IPS-18c (cell line): ENCODE measurements at regions not wholly inside any gene's neighbourhood (a gene's known extent, or its start where the extent isn't known, plus 50 kb on each side); places are given as distances from the start of the nearest gene placed in this dataset.

Source experiments
- H3K4me3 ChIP-seq: 2 replicates; pipeline ENCODE4 v1.7.0; 2013; ENCODE audit warnings: low read depth, mild to moderate bottlenecking, low read length, moderate library complexity; ENCODE audit not compliant: insufficient read depth
- H3K9me3 ChIP-seq: one replicate; pipeline ENCODE4 v1.6.1; 2013; ENCODE audit warnings: mild to moderate bottlenecking, low read length, moderate library complexity; ENCODE audit not compliant: control insufficient read depth, insufficient read depth

- H3K9me3 ChIP-seq: no peaks in the 10 kb centered on the region
- H3K4me3 ChIP-seq: no peak overlapping the region
Measured at GRCh38 chr15:66891776-66892175, 173.6 kb upstream of the SMAD3 start.

GRCh38 chr15:66893294-66893693, 172.1 kb upstream of the SMAD3 start:
- no peaks in the 10 kb centered on the region for H3K9me3 ChIP-seq
- H3K4me3 ChIP-seq: no peak overlapping the region

GRCh38 chr15:66894363-66894762, 171.0 kb upstream of the SMAD3 start:
- no peak overlapping the region for H3K4me3 ChIP-seq
- H3K9me3 ChIP-seq: no peaks in the 10 kb centered on the region

DNA sequence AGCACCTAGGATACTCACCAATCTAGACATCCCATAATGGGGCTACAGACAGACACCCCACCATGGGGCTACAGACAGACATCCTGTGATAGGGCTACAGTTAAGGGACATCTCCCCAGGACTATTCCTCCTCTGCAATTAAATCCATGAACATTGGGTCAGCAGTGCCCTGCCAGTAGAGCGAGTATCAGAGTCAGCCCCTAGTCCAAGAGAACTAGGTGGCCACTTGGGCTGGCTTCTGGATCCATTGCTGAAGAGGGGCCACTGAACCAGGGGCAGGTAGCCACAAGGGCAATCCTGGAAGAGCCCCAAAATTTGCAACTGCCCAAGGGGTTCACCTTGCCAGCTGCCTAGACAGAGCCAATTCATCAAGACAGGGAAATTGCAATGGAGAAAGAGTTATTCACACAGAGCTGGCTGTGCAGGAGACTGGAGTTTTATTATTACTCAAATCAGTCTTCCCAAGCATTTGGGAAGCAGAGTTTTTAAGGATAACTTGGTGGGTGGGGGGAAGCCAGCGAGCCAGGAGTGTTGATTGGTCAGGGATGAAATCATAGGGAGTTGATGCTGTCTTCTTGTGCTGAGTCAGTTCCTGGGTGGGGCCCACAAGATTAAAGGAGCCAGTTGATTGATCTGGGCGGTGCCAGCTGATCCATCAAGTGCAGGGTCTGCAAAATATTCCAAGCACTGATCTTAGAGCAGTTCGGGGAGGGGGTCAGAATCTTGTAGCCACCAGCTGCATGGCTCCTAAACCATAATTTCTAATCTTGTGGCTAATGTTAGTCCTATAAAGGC, 170.2 kb upstream of the SMAD3 start:
- H3K9me3 ChIP-seq: no peaks in the 10 kb centered on the region
- H3K4me3 ChIP-seq: no peak overlapping the region

DNA sequence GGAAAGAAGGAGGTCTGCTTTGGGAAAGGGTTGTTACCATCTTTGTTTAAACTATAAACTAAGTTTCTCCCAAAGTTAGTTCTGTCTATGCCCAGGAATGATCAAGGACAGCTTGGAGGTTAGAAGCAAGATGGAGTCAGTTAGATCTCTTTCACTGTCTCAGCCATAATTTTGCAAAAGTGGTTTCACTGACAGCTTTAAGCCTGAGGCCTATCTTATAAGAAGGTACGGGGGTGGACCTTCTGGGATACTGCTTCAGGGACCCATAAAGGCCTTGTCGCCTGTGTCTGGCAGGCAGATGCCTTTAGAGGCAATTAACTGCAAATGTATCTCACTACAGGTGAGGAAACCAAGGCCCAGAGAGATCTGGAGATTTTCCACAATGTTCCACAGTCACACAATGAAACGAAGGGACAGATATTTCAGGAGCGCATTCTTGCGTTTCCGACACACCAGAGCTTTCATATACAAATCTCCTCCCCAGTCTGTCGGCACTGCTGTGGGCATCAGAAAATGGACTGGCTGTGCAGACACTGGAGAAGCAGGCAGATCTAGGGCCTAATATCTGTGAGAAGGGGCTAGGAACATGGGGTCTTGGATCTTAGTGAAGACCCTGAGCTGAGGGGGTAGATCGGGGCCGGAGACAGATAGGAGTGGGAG, 169.5 kb upstream of the SMAD3 start:
- no peaks in the 10 kb centered on the region for H3K9me3 ChIP-seq
- H3K4me3 ChIP-seq: no peak overlapping the region; the same call in 1 of the 2 replicates

- H3K4me3 ChIP-seq: no peak overlapping the region
- H3K9me3 ChIP-seq: no peaks in the 10 kb centered on the region
Measured at GRCh38 chr15:66896611-66897010, 168.8 kb upstream of the SMAD3 start.

DNA sequence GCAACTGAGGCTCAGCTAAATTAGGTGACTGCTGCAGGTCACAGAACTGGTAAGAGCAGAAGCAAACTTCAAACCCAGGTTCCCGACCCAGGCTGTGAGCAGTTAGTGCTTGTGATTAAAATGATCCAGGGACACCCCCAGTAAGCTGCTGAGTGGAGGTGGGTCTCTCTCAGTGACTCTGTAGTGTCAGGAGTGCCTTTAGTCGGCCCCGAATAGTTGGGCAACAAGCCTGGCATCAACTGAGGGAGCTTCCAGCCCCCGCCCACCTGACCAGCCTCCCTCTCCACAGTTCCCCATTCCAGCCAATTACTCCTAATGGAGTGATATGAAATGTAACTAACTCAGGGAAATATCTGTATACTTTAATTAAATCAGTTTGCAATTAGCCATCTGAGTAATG, 168.0 kb upstream of the SMAD3 start:
- no peaks in the 10 kb centered on the region for H3K9me3 ChIP-seq
- H3K4me3 ChIP-seq: no peak overlapping the region

- H3K4me3 ChIP-seq: no peak overlapping the region
- no peaks in the 10 kb centered on the region for H3K9me3 ChIP-seq
Measured at GRCh38 chr15:66897971-66898370, 167.4 kb upstream of the SMAD3 start.

DNA sequence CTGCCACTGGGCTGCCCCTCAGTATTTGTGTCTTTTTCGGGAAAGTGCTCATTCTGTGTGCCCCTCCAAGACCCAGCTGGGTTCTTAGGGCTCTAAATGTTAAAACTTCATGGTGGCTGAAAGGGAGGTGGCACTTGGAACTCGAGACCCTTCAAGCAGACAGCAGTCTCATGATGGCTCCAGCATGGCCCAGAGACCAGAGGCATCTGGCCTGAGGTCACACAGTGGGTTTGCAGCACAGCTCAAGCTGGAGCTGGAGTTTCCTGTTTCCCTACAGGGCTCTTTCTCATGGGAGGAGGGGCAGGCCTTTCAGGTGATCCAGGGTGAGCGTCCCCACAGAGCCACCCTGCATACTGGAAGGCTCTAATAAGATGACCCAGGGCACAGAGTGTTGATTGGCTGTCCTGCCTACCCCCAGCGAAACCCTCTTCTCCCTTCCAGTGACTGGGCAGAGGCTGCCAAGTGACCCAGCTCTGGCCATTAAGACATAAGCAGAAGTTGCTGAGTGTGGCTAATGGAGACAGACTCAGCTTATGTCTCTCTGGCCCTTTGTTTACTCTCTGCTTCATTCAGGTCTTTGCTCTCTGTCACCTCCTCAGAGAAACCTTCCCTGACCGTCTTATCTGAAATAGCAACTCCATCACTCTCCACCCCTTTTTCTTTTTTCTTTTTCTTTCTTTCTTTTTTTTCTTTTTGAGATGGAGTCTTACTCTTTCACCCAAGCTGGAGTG, 166.6 kb upstream of the SMAD3 start:
- H3K9me3 ChIP-seq: no peaks in the 10 kb centered on the region

DNA sequence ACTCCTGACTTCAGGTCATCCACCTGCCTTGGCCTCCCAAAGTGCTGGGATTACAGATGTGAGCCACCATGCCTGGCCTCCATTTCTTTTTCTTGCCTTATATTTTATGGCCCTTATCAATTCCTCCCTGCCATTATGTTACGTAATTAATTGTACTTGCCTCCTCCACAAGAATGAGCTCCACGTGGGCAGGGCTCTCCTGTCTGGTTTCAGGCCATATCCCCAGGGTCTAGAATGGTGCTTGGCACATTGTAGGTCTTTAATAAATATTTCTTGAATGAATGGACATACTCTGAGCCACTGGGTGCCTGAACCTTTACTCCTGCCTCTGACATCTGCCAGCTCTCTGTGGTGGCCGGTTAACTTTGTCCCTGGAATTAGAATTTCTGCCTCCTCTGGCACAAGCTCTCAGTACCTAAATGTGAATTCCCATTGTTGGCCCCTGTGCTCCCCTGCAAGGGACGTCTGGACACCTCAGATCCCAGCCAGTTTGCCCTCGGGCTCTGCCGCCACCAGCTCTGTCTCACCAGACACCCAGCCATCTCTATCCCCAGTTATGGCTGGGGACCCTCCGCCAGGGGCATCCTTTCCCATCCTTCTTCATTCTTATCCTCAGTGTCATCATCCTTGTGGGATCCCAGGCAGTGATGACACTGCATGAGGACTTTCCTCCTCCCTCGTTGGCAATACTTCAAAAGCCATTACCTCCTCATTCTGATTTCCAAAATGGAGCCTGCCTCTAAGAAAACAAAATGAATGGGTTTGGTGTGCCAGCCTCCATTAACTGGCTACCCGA, 165.6 kb upstream of the SMAD3 start:
- Histone ChIP-seq H3K4me3 (no peak overlapping the region), H3K9me3 (no peaks in the 10 kb centered on the region)

More for the DNA sequence above, 166.6 kb upstream of the SMAD3 start:
- H3K4me3 ChIP-seq: no peak overlapping the region

GRCh38 chr15:66900586-66901310, 164.7 kb upstream of the SMAD3 start:
- Histone ChIP-seq H3K4me3 (no peak overlapping the region), H3K9me3 (no peaks in the 10 kb centered on the region)

DNA sequence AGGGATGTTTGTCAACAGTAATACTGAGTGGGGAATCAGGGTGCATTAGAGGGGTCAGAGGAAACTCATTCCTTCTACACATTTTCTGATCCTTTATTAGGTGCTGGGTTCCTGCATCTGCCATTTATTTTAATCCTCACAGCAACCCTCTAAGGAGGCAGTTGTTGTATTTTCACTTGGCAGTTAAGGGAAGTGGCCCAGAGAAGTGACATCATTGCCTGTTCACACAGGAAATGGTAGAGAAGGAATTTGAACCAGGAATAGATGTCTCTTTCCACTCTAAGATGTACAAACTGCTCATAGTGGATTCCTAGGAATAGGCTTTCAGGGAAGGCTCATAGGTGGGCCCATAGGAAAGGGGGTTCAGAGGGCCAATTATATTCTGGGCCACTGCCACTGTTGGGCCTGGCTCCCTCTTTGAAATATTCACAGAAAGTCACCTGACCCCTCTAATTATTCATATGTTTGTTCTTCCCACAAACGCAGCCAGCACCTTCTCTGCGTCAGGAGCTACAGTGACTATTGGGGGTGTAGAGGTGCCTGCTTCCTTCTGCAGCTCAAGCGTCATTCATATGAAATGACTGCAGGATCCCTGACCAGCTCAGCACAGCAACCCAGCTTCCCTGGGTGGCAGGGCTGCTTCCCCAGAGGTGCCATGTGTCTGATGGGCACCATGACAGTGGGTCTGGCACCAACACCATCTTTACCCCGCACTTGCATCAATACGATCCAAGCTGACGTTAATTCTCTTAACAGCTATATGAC, 163.9 kb upstream of the SMAD3 start:
- H3K9me3 ChIP-seq: no peaks in the 10 kb centered on the region
- no peak overlapping the region for H3K4me3 ChIP-seq

GRCh38 chr15:66905185-66905584, 160.2 kb upstream of the SMAD3 start:
- Histone ChIP-seq H3K4me3 (no peak overlapping the region), H3K9me3 (no peaks in the 10 kb centered on the region)

GRCh38 chr15:66905954-66906353, 159.4 kb upstream of the SMAD3 start:
- no peak overlapping the region for H3K4me3 ChIP-seq
- no peaks in the 10 kb centered on the region for H3K9me3 ChIP-seq

GRCh38 chr15:66906668-66907614, 158.5 kb upstream of the SMAD3 start:
- Histone ChIP-seq H3K9me3 (no peaks in the 10 kb centered on the region), H3K4me3 (no peak overlapping the region)
